H1 (cell line): ENCODE measurements at regions not wholly inside any gene's neighbourhood (a gene's known extent, or its start where the extent isn't known, plus 50 kb on each side); places are given as distances from the start of the nearest gene placed in this dataset.

Experiments
- CHD7 ChIP-seq: fragments of 300-600 bp; sonication (generic); IDR thresholded peaks from 2 replicates; pipeline ENCODE4 v1.7.1; 2012; ENCODE audit warnings: low read length, moderate library complexity, mild to moderate bottlenecking, inconsistent platforms; ENCODE audit not compliant: insufficient replicate concordance
- CTCF ChIP-seq, 3 experiments: IDR thresholded peaks; 1 replicate in 2 of 3; 2 replicates in 1 of 3; pipeline versions ENCODE4 v1.5.1 to v1.6.1; 2011; ENCODE audit warnings: low read length in 3 of 3, mild to moderate bottlenecking in 3 of 3, inconsistent platforms in 2 of 3, low read depth in 1 of 3, moderate library complexity in 1 of 3; ENCODE audit not compliant: insufficient read depth in 1 of 3; ENCODE audit errors: control extremely low read depth in 1 of 3
- RBBP5 ChIP-seq: IDR thresholded peaks from 2 replicates; pipeline ENCODE4 v1.7.1; 2012; ENCODE audit warnings: low read depth, mild to moderate bottlenecking, inconsistent platforms, low read length, moderate library complexity, borderline replicate concordance

GRCh38 chr4:115491686-115492085 is 378.3 kb upstream of the NDST4 start (continued):
- TF ChIP-seq CHD7, result no peak
- no peak for TF ChIP-seq CTCF (IDR thresholded peaks at IDR 0.05; ENCODE audit: control extremely low read depth in 1 of 3, insufficient read depth in 1 of 3, low read depth in 1 of 3, low read length in 3 of 3)
- TF ChIP-seq RBBP5, result no peak
